Fibroblast of lung (primary cell): ENCODE measurements at regions not wholly inside any gene's neighbourhood (a gene's known extent, or its start where the extent isn't known, plus 50 kb on each side); places are given as distances from the start of the nearest gene placed in this dataset.

Experiments
- EZH2 ChIP-seq: IDR thresholded peaks from 2 replicates; pipeline ENCODE4 v1.5.1; 2012; ENCODE audit warnings: low read length, control low read depth, mild to moderate bottlenecking; ENCODE audit errors: missing control alignments
- TF ChIP-seq, protein P1 (sequence below), 2 donors: IDR thresholded peaks in 1 of 2; conservative IDR thresholded peaks in 1 of 2; 1 replicate in 1 of 2; 2 replicates in 1 of 2; pipeline ENCODE4 v1.5.1; 2011 to 2012; ENCODE audit warnings: low read length in 2 of 2, control low read depth in 1 of 2, inconsistent platforms in 1 of 2, low read depth in 1 of 2, mild to moderate bottlenecking in 1 of 2

DNA sequence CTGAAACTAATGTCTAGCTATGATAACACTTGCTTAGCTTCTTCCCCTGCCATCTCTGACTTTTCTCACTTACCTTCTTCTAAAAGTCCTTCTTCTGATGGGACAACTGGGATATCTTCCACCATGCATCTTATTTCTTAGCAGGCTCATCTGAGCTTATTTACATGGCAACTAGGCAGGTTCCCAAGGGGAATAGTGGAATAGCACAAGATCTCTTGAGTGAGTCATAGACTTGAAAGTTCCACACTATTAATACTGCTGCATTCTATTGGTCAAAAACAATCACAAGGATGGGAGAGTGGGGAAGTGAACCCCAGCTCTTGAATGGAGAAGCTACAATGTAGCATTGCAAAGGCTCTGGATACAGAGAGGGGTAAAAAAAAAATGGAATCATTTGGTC, 142.1 kb downstream of the HAO1 start:
- TF ChIP-seq, protein P1, sequence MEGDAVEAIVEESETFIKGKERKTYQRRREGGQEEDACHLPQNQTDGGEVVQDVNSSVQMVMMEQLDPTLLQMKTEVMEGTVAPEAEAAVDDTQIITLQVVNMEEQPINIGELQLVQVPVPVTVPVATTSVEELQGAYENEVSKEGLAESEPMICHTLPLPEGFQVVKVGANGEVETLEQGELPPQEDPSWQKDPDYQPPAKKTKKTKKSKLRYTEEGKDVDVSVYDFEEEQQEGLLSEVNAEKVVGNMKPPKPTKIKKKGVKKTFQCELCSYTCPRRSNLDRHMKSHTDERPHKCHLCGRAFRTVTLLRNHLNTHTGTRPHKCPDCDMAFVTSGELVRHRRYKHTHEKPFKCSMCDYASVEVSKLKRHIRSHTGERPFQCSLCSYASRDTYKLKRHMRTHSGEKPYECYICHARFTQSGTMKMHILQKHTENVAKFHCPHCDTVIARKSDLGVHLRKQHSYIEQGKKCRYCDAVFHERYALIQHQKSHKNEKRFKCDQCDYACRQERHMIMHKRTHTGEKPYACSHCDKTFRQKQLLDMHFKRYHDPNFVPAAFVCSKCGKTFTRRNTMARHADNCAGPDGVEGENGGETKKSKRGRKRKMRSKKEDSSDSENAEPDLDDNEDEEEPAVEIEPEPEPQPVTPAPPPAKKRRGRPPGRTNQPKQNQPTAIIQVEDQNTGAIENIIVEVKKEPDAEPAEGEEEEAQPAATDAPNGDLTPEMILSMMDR (conservative IDR thresholded peaks at IDR 0.05 in 1 of 2, IDR thresholded peaks at IDR 0.05 in 1 of 2; ENCODE audit: low read depth in 1 of 2, low read length in 2 of 2), result no peak
- TF ChIP-seq EZH2, result no peak
